ENCODE measurements at regions not wholly inside any gene's neighbourhood (a gene's known extent, or its start where the extent isn't known, plus 50 kb on each side); places are given as distances from the start of the nearest gene placed in this dataset.
A peak's percentile ranks its signal among the peaks of the same experiment; 100 is the strongest.

DNA sequence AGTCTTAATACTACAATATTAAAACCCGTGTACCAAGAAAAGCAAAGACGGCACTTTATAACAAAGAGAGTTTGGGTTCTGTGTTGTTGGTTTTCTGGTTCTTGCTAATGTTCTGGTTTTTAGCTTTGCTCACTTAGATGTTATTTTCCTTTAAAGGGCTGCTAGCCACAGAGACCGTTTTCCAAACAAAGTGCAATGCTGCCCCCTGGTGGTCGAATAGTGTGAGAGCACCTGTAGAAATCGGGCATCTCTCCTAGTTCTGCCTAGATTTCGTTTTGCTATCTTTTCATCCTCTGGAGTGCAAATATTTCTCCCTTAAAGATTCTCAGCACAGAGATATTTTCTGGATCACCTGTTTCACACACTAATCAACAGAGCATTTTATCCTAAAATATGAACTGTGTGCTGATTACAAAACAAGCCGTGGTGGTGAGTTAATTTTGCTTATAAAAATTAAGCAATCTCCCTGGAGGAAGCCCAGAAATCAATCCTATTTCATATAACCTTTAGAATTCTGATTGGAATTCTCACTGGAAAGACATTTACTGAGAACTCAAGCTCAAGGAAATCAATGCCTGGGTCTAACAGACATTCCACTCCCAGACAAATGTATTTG, 334.5 kb upstream of the NOCT start:
- no peak overlapping the region for H3K4me3 ChIP-seq

DNA sequence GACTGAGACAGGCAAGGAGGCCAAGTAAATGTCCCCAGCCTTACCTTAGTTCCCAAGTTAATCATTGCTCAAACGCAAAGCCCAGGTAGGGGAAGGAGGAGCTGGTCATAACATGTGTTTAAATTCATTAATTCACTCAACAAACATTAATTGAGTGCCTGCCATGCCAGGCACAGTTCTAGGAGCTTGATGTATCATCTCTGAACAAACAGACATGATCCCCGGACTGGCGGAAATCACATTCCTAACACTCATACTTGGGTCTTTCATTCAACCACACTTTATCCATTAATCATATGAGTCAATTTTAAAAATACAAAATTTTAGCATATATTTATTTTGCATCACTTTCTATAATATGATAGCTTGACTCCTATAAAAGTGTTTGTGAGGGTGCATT, 335.3 kb upstream of the NOCT start:
- Histone ChIP-seq H3K4me1 (no peaks in the 10 kb centered on the region), H3K4me3 (no peak overlapping the region), H3K9me3 (no peaks in the 10 kb centered on the region), H3K36me3 (replicated peaks) (no peaks in the 10 kb centered on the region), H3K27me3 (ENCODE audit: low read depth) (no peaks in the 10 kb centered on the region)
- DNase-seq (ENCODE audit: low spot score in 2 of 2): no peak
- in situ Hi-C loops (cut with MboI; ENCODE audit: low sequenced_read_pairs): loop anchor here (25.0 kb wide), 1 partner anchor 643 kb away; no protein-coding TSS in a partner anchor

More for the DNA sequence above, 334.5 kb upstream of the NOCT start:
- Histone ChIP-seq H3K27me3 (ENCODE audit: low read depth) (no peaks in the 10 kb centered on the region), H3K4me1 (no peaks in the 10 kb centered on the region), H3K36me3 (replicated peaks) (no peaks in the 10 kb centered on the region), H3K9me3 (no peaks in the 10 kb centered on the region)
- DNase-seq (ENCODE audit: low spot score in 2 of 2): peak; percentile 68 to 86
- in situ Hi-C loops (cut with MboI; ENCODE audit: low sequenced_read_pairs): loop anchor here (25.0 kb wide), 1 partner anchor 644 kb away; no protein-coding TSS in a partner anchor

DNA sequence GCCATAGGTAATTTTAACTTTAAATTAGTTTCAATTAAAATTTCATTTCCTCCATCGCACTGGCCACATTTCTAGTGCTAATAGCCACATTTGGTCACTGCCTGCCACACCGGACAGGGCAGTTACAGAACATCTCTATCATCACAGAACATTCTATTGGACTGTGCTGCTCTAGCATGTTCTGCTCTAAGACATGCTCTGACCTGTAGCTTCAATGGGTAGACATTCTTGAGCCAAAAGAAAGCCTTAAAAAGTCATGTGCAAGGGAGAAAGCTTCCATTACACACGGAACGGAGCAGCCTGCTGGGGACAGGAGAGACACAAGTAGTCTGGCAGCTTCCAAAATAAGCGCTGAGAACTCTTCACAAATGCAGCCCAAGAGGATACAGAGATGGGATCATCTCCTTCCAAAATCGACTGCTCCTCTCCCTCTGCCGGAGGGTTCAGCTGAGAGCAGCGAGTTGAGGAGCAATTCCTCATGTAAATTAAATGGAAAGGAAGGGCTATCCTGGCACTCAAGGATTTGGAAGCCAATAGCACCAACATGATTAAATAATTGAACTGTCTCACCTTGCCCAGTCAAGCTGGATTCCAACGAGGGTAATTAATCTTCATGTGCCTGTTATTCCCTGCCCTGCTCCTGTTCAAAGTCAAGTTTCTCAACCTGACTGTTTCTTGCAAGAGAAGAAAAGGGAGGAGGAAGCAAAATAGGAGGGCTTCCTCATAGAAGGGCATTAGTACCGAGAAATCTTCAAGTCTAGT, 336.4 kb upstream of the NOCT start:
- H3K4me3 ChIP-seq: no peak overlapping the region
- H3K9me3 ChIP-seq: no peaks in the 10 kb centered on the region
- no peaks in the 10 kb centered on the region for H3K4me1 ChIP-seq
- H3K36me3 ChIP-seq (replicated peaks): no peaks in the 10 kb centered on the region
- in situ Hi-C loops (cut with MboI; ENCODE audit: low sequenced_read_pairs): loop anchor here (25.0 kb wide), 1 partner anchor 642 kb away; no protein-coding TSS in a partner anchor
- H3K27me3 ChIP-seq (ENCODE audit: low read depth): no peaks in the 10 kb centered on the region
- no peak for DNase-seq (ENCODE audit: low spot score in 2 of 2)

DNA sequence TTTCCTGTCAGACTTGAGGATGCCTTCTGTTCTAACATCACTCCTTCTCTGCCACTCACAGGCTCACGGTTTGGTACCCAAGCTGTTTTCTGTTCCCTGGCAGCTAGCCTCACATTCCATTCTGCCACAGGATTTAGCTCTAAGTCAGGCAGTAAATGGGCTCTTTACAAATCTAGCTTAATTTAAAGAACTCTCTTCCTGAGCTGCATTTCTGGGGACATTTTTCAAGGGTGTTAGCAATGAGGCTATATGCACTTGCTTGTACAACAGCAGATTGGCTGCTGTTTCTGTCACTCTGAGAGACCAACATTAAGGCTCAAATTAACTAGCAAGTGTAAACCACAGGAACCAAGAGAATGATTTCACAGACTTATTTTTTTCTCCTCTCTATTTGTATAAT, 337.8 kb upstream of the NOCT start:
- Histone ChIP-seq H3K4me3 (no peak overlapping the region), H3K27me3 (ENCODE audit: low read depth) (no peaks in the 10 kb centered on the region), H3K36me3 (replicated peaks) (no peaks in the 10 kb centered on the region), H3K4me1 (no peaks in the 10 kb centered on the region), H3K9me3 (no peaks in the 10 kb centered on the region)
- in situ Hi-C loops (cut with MboI; ENCODE audit: low sequenced_read_pairs): loop anchor here (25.0 kb wide), 1 partner anchor 640 kb away; no protein-coding TSS in a partner anchor
- DNase-seq (ENCODE audit: low spot score in 2 of 2): no peak

DNA sequence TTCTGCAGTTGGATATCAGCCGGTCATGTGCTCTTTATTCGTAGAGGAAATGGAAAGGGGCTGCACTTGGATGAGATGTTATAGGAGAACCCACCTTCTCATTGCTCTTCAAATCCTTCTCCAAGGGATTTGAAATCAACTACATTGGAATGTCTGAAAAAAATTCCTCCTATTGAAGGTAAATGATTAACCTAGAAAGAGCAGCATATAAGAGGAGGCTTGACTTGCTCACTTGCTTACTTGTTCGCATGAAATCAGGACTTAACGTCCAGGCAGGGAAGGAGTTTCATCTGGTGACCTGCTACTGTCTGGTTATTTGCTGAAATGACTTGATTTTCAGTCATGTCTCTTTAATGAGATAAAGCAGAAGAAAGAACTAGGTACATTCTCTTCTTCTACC, 338.4 kb upstream of the NOCT start:
- Histone ChIP-seq H3K36me3 (replicated peaks) (no peaks in the 10 kb centered on the region), H3K27me3 (ENCODE audit: low read depth) (no peaks in the 10 kb centered on the region), H3K9me3 (no peaks in the 10 kb centered on the region), H3K4me3 (no peak overlapping the region), H3K4me1 (no peaks in the 10 kb centered on the region)
- in situ Hi-C loops (cut with MboI; ENCODE audit: low sequenced_read_pairs): loop anchor here (25.0 kb wide), 1 partner anchor 640 kb away; no protein-coding TSS in a partner anchor
- no peak for DNase-seq (ENCODE audit: low spot score in 2 of 2)

DNA sequence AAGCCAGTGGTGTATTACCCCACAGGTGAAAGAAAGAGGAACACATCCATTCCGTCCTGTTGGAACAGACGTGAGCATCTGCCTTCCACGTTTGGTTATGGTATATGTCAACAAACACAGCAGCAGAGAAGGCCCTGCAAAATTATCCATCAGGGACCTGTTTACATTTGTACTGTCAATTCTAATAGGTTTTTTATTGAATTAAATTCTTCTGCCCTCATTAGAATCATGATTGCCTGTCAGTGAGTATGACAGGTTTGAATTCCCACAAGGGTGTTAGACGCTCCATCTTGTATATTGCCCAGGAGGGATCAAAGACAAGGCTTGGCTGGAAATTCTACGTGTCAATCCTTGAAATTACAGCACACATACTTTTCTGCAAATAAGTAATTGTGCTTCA, 339.9 kb upstream of the NOCT start:
- Histone ChIP-seq H3K9me3 (no peaks in the 10 kb centered on the region), H3K27me3 (ENCODE audit: low read depth) (no peaks in the 10 kb centered on the region), H3K4me1 (no peaks in the 10 kb centered on the region), H3K36me3 (replicated peaks) (no peaks in the 10 kb centered on the region), H3K4me3 (no peak overlapping the region)
- DNase-seq (ENCODE audit: low spot score in 2 of 2): no peak
- in situ Hi-C loops (cut with MboI; ENCODE audit: low sequenced_read_pairs): loop anchor here (25.0 kb wide), 1 partner anchor 638 kb away; no protein-coding TSS in a partner anchor

DNA sequence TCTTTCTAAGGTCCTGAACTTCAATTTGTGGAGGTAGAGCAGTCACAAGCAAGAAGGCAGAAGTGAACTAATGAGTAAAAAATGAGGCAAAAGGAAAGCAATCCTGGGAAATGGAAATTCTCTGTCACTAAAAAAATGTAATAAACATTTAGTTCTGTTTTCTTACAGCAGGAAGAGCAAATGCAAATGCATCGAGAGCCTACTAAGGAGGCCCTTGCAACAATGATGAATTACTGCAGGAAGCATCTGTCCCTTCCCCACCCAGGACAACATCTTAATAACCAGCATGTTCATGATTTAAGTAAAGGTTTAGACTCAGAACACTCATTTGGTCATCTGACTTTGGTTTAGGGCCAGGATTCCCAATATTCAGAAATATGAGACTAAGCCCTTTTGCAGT, 341.4 kb upstream of the NOCT start:
- Histone ChIP-seq H3K27me3 (ENCODE audit: low read depth) (no peaks in the 10 kb centered on the region), H3K4me1 (no peaks in the 10 kb centered on the region), H3K4me3 (no peak overlapping the region), H3K36me3 (replicated peaks) (no peaks in the 10 kb centered on the region), H3K9me3 (no peaks in the 10 kb centered on the region)
- in situ Hi-C loops (cut with MboI; ENCODE audit: low sequenced_read_pairs): no loop called here
- no peak for DNase-seq (ENCODE audit: low spot score in 2 of 2)

DNA sequence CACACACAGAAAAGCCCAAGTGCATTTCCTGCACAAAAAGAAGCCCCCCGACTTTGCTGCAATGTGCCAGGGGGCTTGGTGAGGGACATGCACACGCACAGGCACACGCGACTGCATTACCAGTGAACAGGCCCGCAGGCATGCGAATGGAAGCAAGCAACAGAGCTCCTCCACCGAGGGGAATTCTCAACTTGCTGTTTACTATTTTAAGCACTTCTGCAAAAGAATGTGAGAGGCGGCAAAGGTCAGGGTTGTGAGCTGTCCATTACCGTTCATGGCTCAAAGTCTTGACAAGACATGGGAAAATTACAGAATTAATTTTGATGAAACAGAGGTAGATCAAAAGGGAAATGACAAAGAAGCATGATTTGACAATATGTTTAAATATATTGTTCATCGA, 342.5 kb upstream of the NOCT start:
- no peaks in the 10 kb centered on the region for H3K27me3 ChIP-seq (ENCODE audit: low read depth)
- no peaks in the 10 kb centered on the region for H3K4me1 ChIP-seq
- no peak for DNase-seq (ENCODE audit: low spot score in 2 of 2)
- no peaks in the 10 kb centered on the region for H3K36me3 ChIP-seq (replicated peaks)
- no peak overlapping the region for H3K4me3 ChIP-seq
- no peaks in the 10 kb centered on the region for H3K9me3 ChIP-seq
- in situ Hi-C loops (cut with MboI; ENCODE audit: low sequenced_read_pairs): no loop called here

DNA sequence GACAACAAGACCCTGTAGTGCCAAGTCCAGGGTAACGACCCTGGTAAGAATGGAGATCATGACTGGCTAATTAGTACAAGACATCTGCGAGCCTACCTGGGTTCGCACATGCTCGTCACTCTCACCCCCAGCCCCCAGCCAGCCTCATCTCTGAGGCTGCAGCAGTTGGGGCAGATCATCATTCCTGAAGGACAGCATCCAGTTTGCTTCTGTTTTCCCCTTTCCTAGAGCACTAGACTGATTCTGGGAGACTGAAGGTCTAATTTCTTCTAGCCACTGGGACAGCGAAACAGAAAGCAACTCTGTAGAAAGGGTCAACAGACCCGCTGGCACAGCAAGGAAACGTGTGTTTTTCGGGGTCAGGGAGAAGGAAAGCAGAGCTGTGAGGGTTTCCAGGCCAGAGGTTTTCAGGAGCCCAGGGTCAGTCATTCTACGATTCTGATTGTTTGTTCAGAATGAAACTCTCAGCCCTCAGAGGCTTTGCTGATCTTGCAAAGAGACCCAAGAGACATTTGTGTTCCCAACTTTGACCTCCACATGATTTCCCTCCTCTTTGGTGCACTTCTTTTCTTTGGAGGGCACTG, 343.1 kb upstream of the NOCT start:
- Histone ChIP-seq H3K27me3 (ENCODE audit: low read depth) (no peaks in the 10 kb centered on the region), H3K4me3 (no peak overlapping the region), H3K36me3 (replicated peaks) (no peaks in the 10 kb centered on the region), H3K4me1 (no peaks in the 10 kb centered on the region), H3K9me3 (no peaks in the 10 kb centered on the region)
- DNase-seq (ENCODE audit: low spot score in 2 of 2): no peak
- in situ Hi-C loops (cut with MboI; ENCODE audit: low sequenced_read_pairs): no loop called here

DNA sequence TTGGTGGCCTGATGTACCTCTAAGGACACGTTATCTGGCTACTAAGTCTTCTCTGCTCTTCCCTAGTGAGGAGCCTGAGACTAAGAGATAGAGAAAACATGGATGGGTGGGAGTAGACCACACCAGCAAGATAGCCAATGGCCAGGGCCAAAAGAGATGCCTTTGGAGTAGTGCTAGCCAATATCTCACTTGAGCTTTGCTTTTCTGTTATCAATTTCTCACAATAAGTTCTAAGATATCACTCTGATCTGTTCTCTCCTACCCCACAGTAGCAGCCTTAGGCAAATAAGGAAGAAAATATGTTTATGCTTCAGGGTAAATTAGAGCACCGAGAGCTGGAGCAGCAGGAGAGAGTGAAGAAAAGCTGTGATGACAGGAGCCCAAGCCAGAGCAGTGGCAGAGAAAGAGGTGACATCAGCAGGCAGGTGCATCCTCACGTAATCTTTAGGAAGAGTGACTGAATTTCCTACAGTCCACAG, 343.9 kb upstream of the NOCT start:
- H3K4me3 ChIP-seq: no peak overlapping the region
- H3K27me3 ChIP-seq (ENCODE audit: low read depth): no peaks in the 10 kb centered on the region
- no peak for DNase-seq (ENCODE audit: low spot score in 2 of 2)
- no peaks in the 10 kb centered on the region for H3K9me3 ChIP-seq
- no peaks in the 10 kb centered on the region for H3K36me3 ChIP-seq (replicated peaks)
- H3K4me1 ChIP-seq: no peaks in the 10 kb centered on the region
- in situ Hi-C loops (cut with MboI; ENCODE audit: low sequenced_read_pairs): no loop called here

DNA sequence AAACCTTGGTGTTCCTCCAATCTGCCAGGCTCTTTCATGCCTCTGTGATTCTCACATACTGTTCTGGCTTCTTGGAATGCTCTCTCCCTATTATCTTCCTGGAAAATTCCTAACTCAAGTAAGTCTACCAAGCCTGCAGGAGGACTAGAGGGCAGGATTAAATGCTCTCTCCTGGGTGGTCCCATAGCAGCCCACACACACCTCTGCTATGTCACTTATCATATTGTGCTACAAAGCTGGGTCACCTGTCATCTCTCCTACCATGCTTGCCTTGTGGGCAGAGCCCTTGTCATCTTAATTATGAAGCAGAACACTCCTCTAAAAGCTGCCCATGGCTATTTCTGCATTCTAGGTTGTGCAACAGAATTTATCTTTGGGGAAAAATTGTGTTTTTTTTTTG, 344.5 kb upstream of the NOCT start:
- Histone ChIP-seq H3K36me3 (replicated peaks) (no peaks in the 10 kb centered on the region), H3K4me3 (no peak overlapping the region), H3K9me3 (no peaks in the 10 kb centered on the region), H3K4me1 (no peaks in the 10 kb centered on the region), H3K27me3 (ENCODE audit: low read depth) (no peaks in the 10 kb centered on the region)
- in situ Hi-C loops (cut with MboI; ENCODE audit: low sequenced_read_pairs): no loop called here
- no peak for DNase-seq (ENCODE audit: low spot score in 2 of 2)

DNA sequence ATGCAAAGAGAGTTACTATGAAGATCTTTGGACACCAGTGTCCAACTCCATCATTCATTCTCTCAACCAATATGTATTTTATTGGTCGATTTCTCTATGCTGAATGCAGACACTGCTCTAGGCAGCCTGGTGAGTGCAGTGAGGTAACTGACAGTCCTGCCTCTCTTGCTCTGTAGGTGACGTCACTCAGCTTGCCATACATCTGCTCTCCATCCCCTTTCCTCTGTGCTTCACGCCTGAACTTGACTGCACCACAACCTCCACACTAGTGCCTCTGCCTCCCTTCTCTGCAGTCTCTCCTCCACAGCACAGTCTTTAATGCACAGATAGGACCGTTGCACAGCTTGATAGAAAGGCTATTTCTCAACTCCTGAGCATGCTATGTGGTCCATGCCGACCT, 344.9 kb upstream of the NOCT start:
- in situ Hi-C loops (cut with MboI; ENCODE audit: low sequenced_read_pairs): no loop called here
- Histone ChIP-seq H3K9me3 (no peaks in the 10 kb centered on the region), H3K36me3 (replicated peaks) (no peaks in the 10 kb centered on the region), H3K4me1 (no peaks in the 10 kb centered on the region), H3K4me3 (no peak overlapping the region), H3K27me3 (ENCODE audit: low read depth) (no peaks in the 10 kb centered on the region)
- no peak for DNase-seq (ENCODE audit: low spot score in 2 of 2)

DNA sequence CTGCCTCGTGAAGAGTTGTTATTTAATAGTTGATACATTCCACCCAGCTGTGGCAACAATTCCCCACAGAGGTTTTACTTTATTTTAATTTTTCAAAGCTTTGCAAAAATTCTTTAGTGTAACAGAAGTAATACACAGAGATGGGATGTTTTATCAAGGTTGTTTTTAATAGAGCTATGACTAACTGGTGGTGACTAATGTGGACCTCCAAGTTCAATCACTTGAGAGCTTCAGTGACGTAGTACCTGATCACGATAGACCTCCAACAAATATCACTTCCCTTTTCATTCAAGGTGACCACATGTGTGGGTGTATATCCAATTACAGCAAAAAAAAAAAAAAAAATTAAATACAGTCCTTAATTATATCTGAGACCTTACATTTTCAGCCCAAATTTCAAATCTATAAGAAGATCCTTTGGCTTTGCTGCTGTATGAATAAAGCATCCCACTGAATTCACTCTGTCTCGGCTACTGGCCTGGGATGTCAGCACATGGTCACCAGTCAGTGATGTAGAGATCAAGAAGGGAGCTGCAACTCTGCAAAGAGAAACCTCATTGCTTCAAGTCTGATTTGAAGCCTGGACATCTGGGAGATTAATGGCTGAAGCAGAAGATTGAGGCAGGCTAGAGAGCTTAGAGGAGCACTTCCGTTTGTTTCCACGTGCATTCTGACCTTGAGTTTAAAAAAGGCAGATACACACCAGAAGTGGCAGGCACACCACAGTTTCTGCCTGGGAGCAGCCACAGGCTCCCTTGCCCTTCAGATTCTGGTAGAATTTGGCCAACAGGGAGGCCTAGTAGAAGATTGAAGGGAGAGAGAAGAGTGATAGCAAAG, 345.9 kb upstream of the NOCT start:
- no peak for DNase-seq (ENCODE audit: low spot score in 2 of 2)
- H3K9me3 ChIP-seq: no peaks in the 10 kb centered on the region
- no peaks in the 10 kb centered on the region for H3K36me3 ChIP-seq (replicated peaks)
- no peaks in the 10 kb centered on the region for H3K4me1 ChIP-seq
- no peak overlapping the region for H3K4me3 ChIP-seq
- in situ Hi-C loops (cut with MboI; ENCODE audit: low sequenced_read_pairs): no loop called here
- H3K27me3 ChIP-seq (ENCODE audit: low read depth): no peaks in the 10 kb centered on the region
